Peyer's patch (tissue), 4 donors: ENCODE measurements at regions not wholly inside any gene's neighbourhood (a gene's known extent, or its start where the extent isn't known, plus 50 kb on each side); places are given as distances from the start of the nearest gene placed in this dataset.

Experiments
- DNase-seq, 3 donors: peaks; one replicate each; pipeline ENCODE4 v3.0.0-alpha.2; 2017 to 2019
- H3K27ac ChIP-seq, 4 donors: fragments of 200-600 bp; sonication (generic); one replicate each; pipeline ENCODE4 v1.5.1; 2016 to 2019
- H3K27me3 ChIP-seq, 2 donors: fragments of 200-600 bp; sonication (generic); one replicate each; pipeline ENCODE4 v1.5.1; 2019
- H3K36me3 ChIP-seq, 3 donors: fragments of 200-600 bp; sonication (generic); one replicate each; pipeline ENCODE4 v1.5.1; 2016 to 2019
- H3K4me1 ChIP-seq, 4 donors: fragments of 200-600 bp; sonication (generic); one replicate each; pipeline ENCODE4 v1.5.1; 2016 to 2019
- H3K4me3 ChIP-seq, 4 donors: fragments of 200-600 bp; sonication (generic); 1 replicate in 3 of 4; 2 replicates in 1 of 4; pipeline ENCODE4 v1.5.1; 2016 to 2019; ENCODE audit warnings: mild to moderate bottlenecking in 1 of 4
- H3K9me3 ChIP-seq, 4 donors: fragments of 200-600 bp; sonication (generic); one replicate each; pipeline ENCODE4 v1.5.1; 2016 to 2019; ENCODE audit warnings: mild to moderate bottlenecking in 1 of 4
- CTCF ChIP-seq, 6 experiments: fragments of 450-650 bp in 4 of 6; fragments of 200-600 bp in 2 of 6; sonication (generic) in 1 of 6; IDR thresholded peaks; one replicate each; pipeline ENCODE4 v1.5.1; 2017 to 2019; ENCODE audit warnings: antibody characterized with exemption in 6 of 6, mild to moderate bottlenecking in 3 of 6, moderate library complexity in 1 of 6
- POLR2A ChIP-seq, 2 donors: fragments of 450-650 bp; IDR thresholded peaks; one replicate each; pipeline ENCODE4 v1.5.1; 2017; ENCODE audit warnings: antibody characterized with exemption in 2 of 2, mild to moderate bottlenecking in 2 of 2, moderate library complexity in 2 of 2

DNA sequence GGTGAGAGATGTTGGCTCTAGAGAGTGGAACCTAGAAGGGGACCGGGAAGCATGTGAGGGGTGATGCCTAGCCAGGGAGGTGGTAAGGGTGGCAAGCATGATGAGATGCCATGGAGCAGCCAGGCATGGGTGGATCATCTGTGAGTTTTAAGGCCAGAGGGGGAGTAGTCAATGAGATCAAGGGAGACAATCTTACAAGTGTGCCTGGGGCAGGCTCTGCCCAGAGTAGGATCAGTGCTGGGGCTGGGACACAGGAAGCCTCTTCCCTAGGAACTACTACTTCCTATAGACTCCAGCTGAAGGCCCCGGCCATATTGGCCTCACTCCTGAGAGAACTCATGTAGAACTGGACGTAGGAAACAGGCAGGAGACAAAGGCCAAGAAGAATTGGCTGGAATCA, 192.4 kb upstream of the CSF3R start:
- Histone ChIP-seq H3K4me3 (no peak overlapping the region), H3K27ac (no peak overlapping the region), H3K4me1 (no peaks in the 10 kb centered on the region), H3K36me3 (no peaks in the 10 kb centered on the region), H3K27me3 (no peaks in the 10 kb centered on the region), H3K9me3 (no peaks in the 10 kb centered on the region)
- no peak for TF ChIP-seq CTCF (IDR thresholded peaks at IDR 0.05)
- TF ChIP-seq POLR2A (IDR thresholded peaks at IDR 0.05), result no peak
- no peak for DNase-seq

DNA sequence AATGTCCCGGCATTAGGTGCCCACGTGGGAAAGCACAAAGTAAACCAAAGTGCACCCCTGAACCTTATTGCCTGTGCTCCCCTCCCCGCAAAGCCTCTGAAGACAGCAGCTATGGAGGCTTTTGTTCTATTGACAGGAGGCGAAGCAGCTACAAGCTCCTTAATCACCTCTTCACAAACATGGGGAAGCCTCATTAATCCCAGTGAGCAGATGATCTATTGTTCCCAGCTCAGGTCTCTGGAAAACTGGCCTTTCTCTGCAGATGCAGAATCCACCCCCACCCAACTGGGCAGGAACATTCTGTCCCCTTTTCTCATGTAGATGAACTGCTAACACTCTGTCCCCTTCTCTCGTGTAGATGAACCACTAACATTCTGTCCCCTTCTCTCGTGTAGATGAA, 190.5 kb upstream of the CSF3R start:
- Histone ChIP-seq H3K27me3 (no peaks in the 10 kb centered on the region), H3K4me1 (no peaks in the 10 kb centered on the region), H3K36me3 (no peaks in the 10 kb centered on the region), H3K4me3 (no peak overlapping the region), H3K9me3 (no peaks in the 10 kb centered on the region), H3K27ac (no peak overlapping the region)
- no peak for TF ChIP-seq POLR2A (IDR thresholded peaks at IDR 0.05)
- TF ChIP-seq CTCF (IDR thresholded peaks at IDR 0.05), result no peak
- DNase-seq, result no peak

DNA sequence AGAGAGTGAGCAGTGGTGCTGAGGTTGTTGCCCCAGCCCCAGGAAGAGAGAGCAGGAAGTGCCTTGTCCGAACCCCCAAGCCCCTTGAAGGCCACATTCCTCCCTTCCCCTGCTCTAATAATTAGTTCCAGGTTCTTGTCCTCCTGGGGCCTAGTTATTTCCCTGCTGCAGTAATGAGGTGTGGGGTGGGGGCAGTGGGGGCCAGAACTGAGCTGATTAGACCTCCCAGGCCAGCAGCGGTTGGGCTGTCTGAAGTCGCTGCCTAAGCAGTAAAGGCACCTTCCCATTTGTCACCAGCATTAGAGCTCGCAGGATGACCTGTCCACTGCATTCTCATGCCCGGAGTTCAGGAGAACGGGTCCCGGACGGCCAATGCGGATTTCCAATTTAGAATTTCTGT, 186.5 kb upstream of the CSF3R start:
- TF ChIP-seq POLR2A (IDR thresholded peaks at IDR 0.05), result no peak
- TF ChIP-seq CTCF (IDR thresholded peaks at IDR 0.05), result no peak
- Histone ChIP-seq H3K27me3 (no peaks in the 10 kb centered on the region), H3K27ac (no peak overlapping the region), H3K9me3 (no peaks in the 10 kb centered on the region), H3K36me3 (no peaks in the 10 kb centered on the region), H3K4me1 (no peaks in the 10 kb centered on the region), H3K4me3 (no peak overlapping the region)
- DNase-seq, result no peak

- no peak for DNase-seq
- H3K4me3 ChIP-seq, result no peak overlapping the region
- H3K27me3 ChIP-seq, result no peaks in the 10 kb centered on the region
- H3K9me3 ChIP-seq, result no peaks in the 10 kb centered on the region
- no peaks in the 10 kb centered on the region for H3K36me3 ChIP-seq
- H3K27ac ChIP-seq, result no peak overlapping the region
- TF ChIP-seq CTCF (IDR thresholded peaks at IDR 0.05) (no peak), POLR2A (IDR thresholded peaks at IDR 0.05) (no peak)
- no peaks in the 10 kb centered on the region for H3K4me1 ChIP-seq
These were observed 185.1 kb upstream of the CSF3R start for GRCh38 chr1:36667836-36668235.

DNA sequence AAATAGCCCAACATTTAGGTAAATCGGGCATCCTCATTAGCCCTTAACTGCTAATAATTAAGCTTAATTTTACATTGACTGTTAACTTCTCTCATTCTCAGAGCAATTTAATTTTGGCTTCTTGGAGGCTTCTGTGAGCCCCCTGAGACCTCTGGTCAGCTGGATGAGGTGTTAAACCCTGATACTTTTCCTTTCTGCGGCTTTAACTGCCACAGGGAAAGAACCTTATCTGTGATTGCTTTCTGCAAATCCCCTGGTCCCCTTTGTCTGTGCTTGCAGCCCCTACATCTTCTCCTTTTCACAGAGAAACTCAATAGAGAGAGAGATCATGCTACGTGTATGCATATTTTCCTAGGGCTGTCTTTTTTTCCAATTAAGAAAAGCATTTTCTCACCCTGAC, 184.5 kb upstream of the CSF3R start:
- Histone ChIP-seq H3K9me3 (no peaks in the 10 kb centered on the region), H3K27me3 (no peaks in the 10 kb centered on the region), H3K4me3 (no peak overlapping the region), H3K4me1 (no peaks in the 10 kb centered on the region), H3K27ac (no peak overlapping the region), H3K36me3 (no peaks in the 10 kb centered on the region)
- no peak for DNase-seq
- TF ChIP-seq CTCF (IDR thresholded peaks at IDR 0.05) (no peak), POLR2A (IDR thresholded peaks at IDR 0.05) (no peak)

- TF ChIP-seq POLR2A (IDR thresholded peaks at IDR 0.05) (no peak), CTCF (IDR thresholded peaks at IDR 0.05) (no peak)
- Histone ChIP-seq H3K27me3 (no peaks in the 10 kb centered on the region), H3K4me1 (no peaks in the 10 kb centered on the region), H3K36me3 (no peaks in the 10 kb centered on the region), H3K4me3 (no peak overlapping the region), H3K9me3 (no peaks in the 10 kb centered on the region), H3K27ac (no peak overlapping the region)
- peak in 1 of 3 donors; percentile 47 for DNase-seq
These were observed 182.9 kb upstream of the CSF3R start for GRCh38 chr1:36665478-36666080.
